GM12878 (cell line): ENCODE measurements at regions not wholly inside any gene's neighbourhood (a gene's known extent, or its start where the extent isn't known, plus 50 kb on each side); places are given as distances from the start of the nearest gene placed in this dataset.

Experiments used
- ATAC-seq: fragments of 200-7000 bp; cut with Tn5 transposase; 3 replicates; pipeline ENCODE4 v1.9.1; 2020; ENCODE audit warnings: mild to moderate bottlenecking, moderate library complexity
- BruUV-seq: library from RNA; stranded (reverse); fragments of 400-500 nt; replicated peaks from 2 replicates; lab custom pipeline; 2021; lab: Mats Ljungman, UMichigan
- CTCF ChIA-PET: fragments of 300-600 bp; sonication (Branson Sonifier 250); formaldehyde crosslinking; extraction: SDS; loops from one replicate; lab custom pipeline; 2021; ENCODE audit warnings: inconsistent platforms; lab: Yijun Ruan, JAX
- POLR2A ChIA-PET: fragments of 350-600 bp; formaldehyde crosslinking; extraction: SDS; loops from one replicate; lab custom pipeline; 2021; ENCODE audit warnings: inconsistent platforms; lab: Charles Lee
- RAD21 ChIA-PET: fragments of 300-600 bp; sonication (Branson Sonifier 250); formaldehyde crosslinking; loops from one replicate; lab custom pipeline; 2023; ENCODE audit warnings: antibody characterized with exemption; ENCODE audit not compliant: unreplicated experiment; lab: Charles Lee
- SMC1A ChIA-PET: fragments of 300-600 bp; sonication (Branson Sonifier 250); formaldehyde crosslinking; loops from one replicate; lab custom pipeline; 2023; ENCODE audit not compliant: unreplicated experiment, uncharacterized antibody; lab: Charles Lee
- DNase-seq: peaks from one replicate; pipeline ENCODE4 v3.0.0-alpha.2; 2011; ENCODE audit warnings: low read depth, low spot score
- FAIRE-seq: peaks from 3 replicates; lab custom pipeline; 2011; peaks lifted over from hg19 to GRCh38; lab: Jason Lieb, UNC
- H2AFZ ChIP-seq: 2 replicates; pipeline ENCODE4 v1.6.0; 2011; ENCODE audit warnings: low read depth, low read length, control low read depth; ENCODE audit not compliant: control insufficient read depth
- H3K27ac ChIP-seq: 2 replicates; pipeline ENCODE4 v1.5.1; 2011; ENCODE audit warnings: control low read depth; ENCODE audit not compliant: control insufficient read depth, insufficient read depth
- H3K27me3 ChIP-seq, 2 experiments: replicated peaks in 1 of 2; 2 replicates each; pipeline versions ENCODE4 v1.6.0 to v1.6.1; 2011; ENCODE audit warnings: low read length in 1 of 2; ENCODE audit not compliant: control insufficient read depth in 2 of 2, insufficient read depth in 2 of 2
- H3K36me3 ChIP-seq, 2 experiments: 2 replicates each; pipeline ENCODE4 v1.5.1; 2011; ENCODE audit warnings: low read length in 1 of 2; ENCODE audit not compliant: control insufficient read depth in 2 of 2, insufficient read depth in 2 of 2
- H3K4me1 ChIP-seq: 2 replicates; pipeline ENCODE4 v1.6.1; 2011; ENCODE audit warnings: mild to moderate bottlenecking, low read length, moderate library complexity, mixed read lengths; ENCODE audit not compliant: control insufficient read depth, insufficient read depth
- H3K4me2 ChIP-seq: 2 replicates; pipeline ENCODE4 v1.6.0; 2011; ENCODE audit warnings: control low read depth; ENCODE audit not compliant: control insufficient read depth, insufficient read depth
- H3K4me3 ChIP-seq: fragments of 200-600 bp; sonication (generic); 2 replicates; pipeline ENCODE4 v1.5.1; 2016
- H3K79me2 ChIP-seq: 2 replicates; pipeline ENCODE4 v1.6.0; 2011; ENCODE audit warnings: low read length; ENCODE audit not compliant: control insufficient read depth, insufficient read depth
- H3K9ac ChIP-seq: 2 replicates; pipeline ENCODE4 v1.8.0; 2011; ENCODE audit warnings: low read length, control low read depth, mixed read lengths; ENCODE audit not compliant: control insufficient read depth, insufficient read depth
- H3K9me3 ChIP-seq: replicated peaks from 3 replicates; pipeline ENCODE4 v1.5.1; 2011; ENCODE audit warnings: mild to moderate bottlenecking, low read length; ENCODE audit not compliant: control insufficient read depth, insufficient read depth
- H4K20me1 ChIP-seq: 2 replicates; pipeline ENCODE4 v1.6.0; 2011; ENCODE audit not compliant: control insufficient read depth, insufficient read depth
- CEBPB ChIP-seq, 2 experiments: fragments of 150-350 bp in 1 of 2; IDR thresholded peaks; 2 replicates each; pipeline ENCODE4 v1.6.1; 2012 to 2014; ENCODE audit warnings: low read depth in 2 of 2, low read length in 2 of 2, borderline replicate concordance in 1 of 2, inconsistent platforms in 1 of 2
- CHD1 ChIP-seq: IDR thresholded peaks from 2 replicates; pipeline ENCODE4 v1.6.1; 2012; ENCODE audit warnings: low read depth, low read length, improper control_type of control experiment
- CHD2 ChIP-seq: IDR thresholded peaks from 2 replicates; pipeline ENCODE4 v1.6.1; 2011; ENCODE audit warnings: low read depth, low read length, improper control_type of control experiment, borderline replicate concordance
- ESRRA ChIP-seq: IDR thresholded peaks from 2 replicates; pipeline ENCODE4 v1.6.1; 2012; ENCODE audit warnings: mild to moderate bottlenecking, low read length, improper control_type of control experiment
- GABPA ChIP-seq: IDR thresholded peaks from 2 replicates; pipeline ENCODE4 v1.6.1; 2014; ENCODE audit warnings: antibody characterized with exemption, low read depth, mild to moderate bottlenecking, inconsistent platforms
- HDAC6 ChIP-seq: fragments of 200-600 bp; sonication (generic); IDR thresholded peaks from one replicate; pipeline ENCODE4 v1.8.0; 2017; ENCODE audit warnings: antibody characterized with exemption; ENCODE audit not compliant: unreplicated experiment
- HDGF ChIP-seq: fragments of 450-650 bp; IDR thresholded peaks from 2 replicates; pipeline ENCODE4 v1.6.1; 2016; ENCODE audit warnings: antibody characterized with exemption
- IKZF2 ChIP-seq, 2 experiments: fragments of 450-650 bp; IDR thresholded peaks; 2 replicates each; pipeline ENCODE4 v1.6.1; 2017; ENCODE audit warnings: mild to moderate bottlenecking in 2 of 2, moderate library complexity in 2 of 2
- NR2C1 ChIP-seq: fragments of 450-650 bp; IDR thresholded peaks from 2 replicates; pipeline ENCODE4 v1.6.1; 2017; ENCODE audit warnings: antibody characterized with exemption, mild to moderate bottlenecking, moderate library complexity
- NRF1 ChIP-seq: conservative IDR thresholded peaks from 2 replicates; pipeline ENCODE4 v1.6.1; 2011; ENCODE audit warnings: mild to moderate bottlenecking, low read depth, low read length, improper control_type of control experiment
- SP1 ChIP-seq: IDR thresholded peaks from one replicate; pipeline ENCODE4 v1.6.1; 2011; ENCODE audit warnings: low read depth, low read length
- SPI1 ChIP-seq: IDR thresholded peaks from 2 replicates; pipeline ENCODE4 v1.6.1; 2011; ENCODE audit warnings: low read depth, mild to moderate bottlenecking, low read length, moderate library complexity, borderline replicate concordance; ENCODE audit not compliant: insufficient read depth
- STAT1 ChIP-seq: fragments of 450-650 bp; conservative IDR thresholded peaks from 2 replicates; pipeline ENCODE4 v1.6.1; 2014; ENCODE audit warnings: antibody characterized with exemption, mild to moderate bottlenecking
- WRNIP1 ChIP-seq: IDR thresholded peaks from 2 replicates; pipeline ENCODE4 v1.6.1; 2011; ENCODE audit warnings: low read depth, low read length, improper control_type of control experiment, borderline replicate concordance
- YBX1 ChIP-seq: fragments of 450-650 bp; IDR thresholded peaks from 2 replicates; pipeline ENCODE4 v1.6.1; 2016; ENCODE audit warnings: antibody characterized with exemption
- ZBED1 ChIP-seq: IDR thresholded peaks from 2 replicates; pipeline ENCODE4 v1.6.1; 2016; ENCODE audit warnings: borderline replicate concordance
- ZNF207 ChIP-seq: fragments of 450-650 bp; IDR thresholded peaks from 2 replicates; pipeline ENCODE4 v1.6.1; 2014; ENCODE audit warnings: antibody characterized with exemption, mild to moderate bottlenecking, borderline replicate concordance
- WGBS: methylation state at CpG from one replicate; pipeline ENCODE4 v1.1.6; 2016; ENCODE audit warnings: low lambda C conversion rate; ENCODE audit not compliant: insufficient replicate concordance, insufficient coverage; ENCODE audit errors: missing lambda C conversion rate; 5-methylcytosine and 5-hydroxymethylcytosine counted together
- in situ Hi-C: fragments of 300-500 bp; cut with MboI; formaldehyde crosslinking; loops from 9 replicates; pipeline ENCODE4 v1.14.3; 2018; ENCODE audit warnings: mixed read lengths
- intact Hi-C: fragments of 100-400 bp; cut with micrococcal nuclease; formaldehyde crosslinking; loops from one replicate; pipeline ENCODE4 v1.14.2; 2022; ENCODE audit not compliant: unreplicated experiment
- TF ChIP-seq, protein P1 (sequence below): IDR thresholded peaks from 2 replicates; pipeline ENCODE4 v1.6.1; 2012; ENCODE audit warnings: low read depth, low read length, improper control_type of control experiment

- H3K4me1 ChIP-seq: no peaks in the 10 kb centered on the region
- no peaks in the 10 kb centered on the region for H3K79me2 ChIP-seq
- 6% methylated on average over 5 of the region's 5 CpGs for WGBS
- DNase-seq (no peak), ATAC-seq (no peak), FAIRE-seq (no peak)
- no peaks in the 10 kb centered on the region for H3K9me3 ChIP-seq
- no peaks in the 10 kb centered on the region for H3K27me3 ChIP-seq
- no peak overlapping the region for H3K4me2 ChIP-seq
- H3K27ac ChIP-seq: no peak overlapping the region
- TF ChIP-seq HDGF (no peak), ZBED1 (no peak), CHD1 (no peak), NR2C1 (no peak), IKZF2 (IDR thresholded peaks at IDR 0.05) (no peak), SPI1 (no peak), STAT1 (no peak), CEBPB (IDR thresholded peaks at IDR 0.05; ENCODE audit: borderline replicate concordance in 1 of 2, low read depth in 2 of 2, low read length in 2 of 2) (no peak), YBX1 (no peak), HDAC6 (no peak), NRF1 (no peak), ZNF207 (no peak), CHD2 (no peak), ESRRA (no peak), SP1 (no peak), WRNIP1 (no peak), GABPA (no peak)
- TF ChIP-seq, protein P1, sequence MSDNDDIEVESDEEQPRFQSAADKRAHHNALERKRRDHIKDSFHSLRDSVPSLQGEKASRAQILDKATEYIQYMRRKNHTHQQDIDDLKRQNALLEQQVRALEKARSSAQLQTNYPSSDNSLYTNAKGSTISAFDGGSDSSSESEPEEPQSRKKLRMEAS: no peak
- H3K36me3 ChIP-seq: no peaks in the 10 kb centered on the region
- ChIA-PET POLR2A (no interaction called here), RAD21 (no interaction called here), CTCF (no interaction called here), SMC1A (no interaction called here)
- intact Hi-C loops (no loop called here), in situ Hi-C loops (no loop called here)
- H3K9ac ChIP-seq: no peak overlapping the region
- no peak overlapping the region for H3K4me3 ChIP-seq
- H4K20me1 ChIP-seq: no peaks in the 10 kb centered on the region
- no TSS peak for BruUV-seq
- H2AFZ ChIP-seq: no peak overlapping the region
These were observed 232.2 kb upstream of the FMR1 start for GRCh38 chrX:147679356-147680005.
